ENCODE measurements at regions not wholly inside any gene's neighbourhood (a gene's known extent, or its start where the extent isn't known, plus 50 kb on each side); places are given as distances from the start of the nearest gene placed in this dataset.

DNA sequence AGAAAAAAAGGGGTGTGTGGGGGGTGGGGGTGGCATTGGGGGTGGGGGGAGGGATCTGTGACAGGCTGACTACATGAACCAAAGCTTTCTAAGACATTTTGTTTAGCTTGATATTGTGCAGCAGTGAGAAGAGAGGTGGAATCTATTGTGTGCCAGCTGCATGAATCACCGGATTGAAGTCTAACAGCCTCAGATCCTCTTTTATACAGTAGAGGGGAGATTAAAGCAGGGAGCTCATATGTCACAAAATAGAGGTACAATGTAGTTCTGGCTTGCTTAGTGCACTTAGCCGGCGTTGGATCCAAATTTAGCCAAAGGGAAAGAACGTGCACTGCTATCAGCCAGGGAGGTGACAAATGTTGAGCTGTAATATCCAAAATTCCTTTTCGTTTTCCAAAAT is 404.2 kb upstream of the CITED2 start:
- Histone ChIP-seq H3K4me3 (ENCODE audit: low read depth, low read length) (no peak overlapping the region), H3K36me3 (ENCODE audit: control insufficient read depth, insufficient read depth, low read length) (no peaks in the 10 kb centered on the region), H3K27me3 (ENCODE audit: control insufficient read depth, insufficient read depth, low read length) (no peaks in the 10 kb centered on the region)
- peak; percentile 27 for DNase-seq (ENCODE audit: low read depth)
- no peak for FAIRE-seq
- TF ChIP-seq CTCF (IDR thresholded peaks at IDR 0.05; ENCODE audit: insufficient read depth, low read length, severe bottlenecking): no peak

DNA sequence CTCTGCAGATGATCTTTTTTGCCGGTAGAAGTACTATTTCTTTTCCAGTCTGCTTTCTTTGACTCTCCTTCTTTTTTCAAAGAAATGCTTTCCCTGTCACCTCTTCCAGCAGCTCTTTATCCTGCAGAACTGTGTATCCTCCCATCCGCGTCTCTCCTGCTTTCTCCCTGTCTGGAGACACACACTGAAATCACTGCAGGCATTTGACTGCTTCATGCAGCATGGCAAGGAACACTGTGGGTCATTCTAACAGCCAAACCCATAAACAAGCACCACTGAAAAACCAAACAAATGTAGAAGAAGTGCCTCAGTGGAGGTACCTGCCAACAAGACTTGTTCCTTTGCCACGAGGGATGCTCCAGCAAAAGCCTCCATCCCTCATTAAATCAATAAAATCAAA is 403.7 kb upstream of the CITED2 start:
- TF ChIP-seq CTCF (IDR thresholded peaks at IDR 0.05; ENCODE audit: insufficient read depth, low read length, severe bottlenecking): no peak
- H3K27me3 ChIP-seq (ENCODE audit: control insufficient read depth, insufficient read depth, low read length): no peaks in the 10 kb centered on the region
- no peak overlapping the region for H3K4me3 ChIP-seq (ENCODE audit: low read depth, low read length)
- no peak for FAIRE-seq
- no peaks in the 10 kb centered on the region for H3K36me3 ChIP-seq (ENCODE audit: control insufficient read depth, insufficient read depth, low read length)
- no peak for DNase-seq (ENCODE audit: low read depth)

GRCh38 chr6:139777202-139777970 is 402.9 kb upstream of the CITED2 start:
- FAIRE-seq: no peak

GRCh38 chr6:139776041-139776440 is 401.6 kb upstream of the CITED2 start:
- Histone ChIP-seq H3K27me3 (ENCODE audit: control insufficient read depth, insufficient read depth, low read length) (no peaks in the 10 kb centered on the region), H3K36me3 (ENCODE audit: control insufficient read depth, insufficient read depth, low read length) (no peaks in the 10 kb centered on the region), H3K4me3 (ENCODE audit: low read depth, low read length) (no peak overlapping the region)
- no peak for FAIRE-seq
- TF ChIP-seq CTCF (IDR thresholded peaks at IDR 0.05; ENCODE audit: insufficient read depth, low read length, severe bottlenecking): no peak
- no peak for DNase-seq (ENCODE audit: low read depth)

More at GRCh38 chr6:139777202-139777970, 402.9 kb upstream of the CITED2 start:
- DNase-seq (ENCODE audit: low read depth): no peak
- Histone ChIP-seq H3K27me3 (ENCODE audit: control insufficient read depth, insufficient read depth, low read length) (no peaks in the 10 kb centered on the region), H3K36me3 (ENCODE audit: control insufficient read depth, insufficient read depth, low read length) (no peaks in the 10 kb centered on the region), H3K4me3 (ENCODE audit: low read depth, low read length) (no peak overlapping the region)
- TF ChIP-seq CTCF (IDR thresholded peaks at IDR 0.05; ENCODE audit: insufficient read depth, low read length, severe bottlenecking): no peak

DNA sequence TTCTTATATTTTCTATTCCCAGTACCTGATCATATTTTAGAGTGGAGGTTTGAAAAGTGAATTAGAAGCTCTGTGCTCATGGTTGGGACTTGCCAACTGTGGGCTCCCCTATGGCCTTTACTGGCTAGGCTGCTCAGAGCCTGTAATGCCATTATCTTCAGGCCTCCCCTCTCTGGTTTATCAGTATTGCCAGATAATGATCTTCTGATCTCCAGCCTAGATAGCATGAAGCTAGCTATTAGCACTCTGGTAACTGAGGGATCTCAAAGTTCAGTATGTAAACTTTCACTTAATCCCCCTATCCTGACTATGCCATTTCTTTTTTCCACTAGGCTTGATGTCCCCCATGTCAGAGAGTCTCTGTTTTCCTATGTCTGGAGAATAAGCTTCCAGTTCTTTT is 393.7 kb upstream of the CITED2 start:
- FAIRE-seq (no peak), DNase-seq (ENCODE audit: low read depth) (no peak)
- no peak for TF ChIP-seq CTCF (IDR thresholded peaks at IDR 0.05; ENCODE audit: insufficient read depth, low read length, severe bottlenecking)

GRCh38 chr6:139766796-139767195 is 392.3 kb upstream of the CITED2 start:
- no peak for DNase-seq (ENCODE audit: low read depth)
- FAIRE-seq: no peak
- Histone ChIP-seq H3K36me3 (ENCODE audit: control insufficient read depth, insufficient read depth, low read length) (no peaks in the 10 kb centered on the region), H3K4me3 (ENCODE audit: low read depth, low read length) (no peak overlapping the region), H3K27me3 (ENCODE audit: control insufficient read depth, insufficient read depth, low read length) (no peaks in the 10 kb centered on the region)
- TF ChIP-seq CTCF (IDR thresholded peaks at IDR 0.05; ENCODE audit: insufficient read depth, low read length, severe bottlenecking): no peak

More for the DNA sequence above, 393.7 kb upstream of the CITED2 start:
- no peak overlapping the region for H3K4me3 ChIP-seq (ENCODE audit: low read depth, low read length)
- no peaks in the 10 kb centered on the region for H3K27me3 ChIP-seq (ENCODE audit: control insufficient read depth, insufficient read depth, low read length)
- H3K36me3 ChIP-seq (ENCODE audit: control insufficient read depth, insufficient read depth, low read length): no peaks in the 10 kb centered on the region

Data from bronchial epithelial cell (primary cell).